GM19328 (cell line): ENCODE measurements at regions not wholly inside any gene's neighbourhood (a gene's known extent, or its start where the extent isn't known, plus 50 kb on each side); places are given as distances from the start of the nearest gene placed in this dataset.

Experiments
- ATAC-seq: cut with Tn5 transposase; IDR thresholded peaks from one replicate; pipeline ENCODE4 v1.9.1; 2021; ENCODE audit warnings: mild to moderate bottlenecking, moderate library complexity; ENCODE audit not compliant: unreplicated experiment

GRCh38 chr9:25994605-25995004 is 316.4 kb upstream of the TUSC1 start:
- ATAC-seq: no peak

DNA sequence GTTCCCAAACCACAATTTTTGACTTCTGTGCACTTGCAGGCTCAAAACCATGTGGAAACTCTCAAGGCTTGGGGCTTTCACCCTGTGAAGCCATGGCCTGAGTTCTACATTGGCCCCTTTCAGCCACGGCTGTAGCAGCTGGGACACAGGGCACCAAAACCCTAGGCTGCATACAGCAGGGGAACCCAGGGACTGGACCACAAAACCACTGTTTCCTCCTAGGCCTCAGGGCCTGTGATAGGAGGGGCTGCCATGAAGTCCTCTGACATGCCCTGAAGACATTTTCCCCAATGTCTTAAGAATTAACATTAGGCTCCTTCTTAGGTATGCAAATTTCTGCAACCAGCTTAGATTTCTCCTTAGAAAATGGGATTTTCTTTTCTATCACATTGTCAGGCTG is 312.1 kb upstream of the TUSC1 start:
- no peak for ATAC-seq

DNA sequence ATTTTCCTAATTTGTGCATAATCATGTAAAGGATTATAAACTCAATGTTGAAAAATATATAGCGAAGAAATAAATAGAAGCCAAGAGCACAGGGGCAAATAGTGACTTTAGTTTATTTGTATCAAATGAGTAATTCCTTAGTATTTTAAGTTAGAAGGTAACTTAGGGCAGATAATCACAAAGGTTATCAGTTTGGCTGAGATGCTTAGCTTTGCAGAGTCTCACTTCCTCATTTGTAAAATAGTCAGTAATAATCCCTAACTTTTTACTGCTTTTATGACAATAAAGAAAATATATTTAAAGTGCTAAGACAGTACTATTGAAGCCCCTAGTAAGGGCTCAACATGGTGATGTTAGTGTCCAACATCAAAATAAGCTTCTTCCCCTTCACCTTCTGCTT is 297.4 kb upstream of the TUSC1 start:
- ATAC-seq: no peak

GRCh38 chr9:25964239-25964638 is 286.0 kb upstream of the TUSC1 start:
- ATAC-seq: no peak

DNA sequence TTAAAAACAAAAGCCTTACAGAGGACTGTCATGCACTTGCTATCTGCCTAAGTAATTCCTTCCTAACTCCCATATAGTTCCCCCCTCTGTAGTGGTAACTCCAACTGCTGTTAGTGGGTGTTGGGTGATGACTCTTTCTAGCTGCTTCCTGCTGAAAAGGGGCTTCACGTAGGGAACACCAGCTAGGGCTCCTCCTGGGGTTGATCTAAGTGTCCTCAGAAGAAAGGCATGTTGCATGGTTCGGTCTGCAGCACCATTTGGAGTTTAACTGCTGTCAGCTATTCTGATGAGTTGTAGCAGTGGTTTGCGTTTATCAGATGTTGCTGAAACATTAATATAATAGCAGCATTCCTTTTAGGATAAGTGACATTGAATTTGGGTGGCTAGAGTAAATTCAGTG is 281.9 kb upstream of the TUSC1 start:
- ATAC-seq: no peak

DNA sequence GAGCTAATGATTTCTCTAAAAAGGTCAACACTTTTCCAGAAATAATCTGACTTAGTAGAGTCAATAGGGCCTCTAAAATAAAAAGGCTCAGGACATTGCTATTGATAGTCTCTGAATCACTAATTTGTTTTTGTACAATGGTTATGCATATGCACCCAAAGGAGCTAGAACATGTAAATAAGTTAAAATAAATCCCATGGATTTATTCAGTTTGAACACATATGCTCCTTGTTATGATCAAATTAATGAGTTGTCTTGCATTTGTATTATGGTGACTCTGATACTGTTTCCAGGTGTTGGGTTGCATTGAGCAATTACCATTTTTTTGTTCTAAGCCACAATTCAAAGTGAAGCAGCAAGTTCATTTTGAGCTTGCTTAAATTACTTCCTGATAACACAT is 276.0 kb upstream of the TUSC1 start:
- ATAC-seq: no peak

GRCh38 chr9:25948182-25948581 is 269.9 kb upstream of the TUSC1 start:
- no peak for ATAC-seq

- no peak for ATAC-seq
Observed at GRCh38 chr9:25939126-25939525, 260.9 kb upstream of the TUSC1 start.

GRCh38 chr9:25936031-25936430 is 257.8 kb upstream of the TUSC1 start:
- ATAC-seq: no peak

DNA sequence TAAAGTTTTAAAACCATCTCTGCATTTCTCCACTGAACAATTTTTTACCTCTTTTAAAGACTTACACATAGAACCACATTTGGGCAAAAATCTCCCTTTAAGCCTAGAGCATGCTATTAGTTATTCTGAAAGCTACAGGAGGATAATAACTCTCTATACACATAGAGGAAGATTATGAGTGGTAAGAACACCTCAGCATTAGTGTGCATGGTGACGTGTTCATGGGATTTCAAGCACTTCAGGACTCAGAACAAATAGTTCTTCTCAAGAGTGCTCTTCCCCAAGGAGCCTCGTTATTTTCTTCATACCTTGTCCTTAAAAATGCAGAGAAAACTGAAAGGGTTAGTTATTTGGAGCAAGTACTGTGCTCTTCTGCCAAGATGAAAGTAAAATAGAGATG is 256.9 kb upstream of the TUSC1 start:
- ATAC-seq: no peak

- no peak for ATAC-seq
Observed at GRCh38 chr9:25918761-25919160, 240.5 kb upstream of the TUSC1 start.

DNA sequence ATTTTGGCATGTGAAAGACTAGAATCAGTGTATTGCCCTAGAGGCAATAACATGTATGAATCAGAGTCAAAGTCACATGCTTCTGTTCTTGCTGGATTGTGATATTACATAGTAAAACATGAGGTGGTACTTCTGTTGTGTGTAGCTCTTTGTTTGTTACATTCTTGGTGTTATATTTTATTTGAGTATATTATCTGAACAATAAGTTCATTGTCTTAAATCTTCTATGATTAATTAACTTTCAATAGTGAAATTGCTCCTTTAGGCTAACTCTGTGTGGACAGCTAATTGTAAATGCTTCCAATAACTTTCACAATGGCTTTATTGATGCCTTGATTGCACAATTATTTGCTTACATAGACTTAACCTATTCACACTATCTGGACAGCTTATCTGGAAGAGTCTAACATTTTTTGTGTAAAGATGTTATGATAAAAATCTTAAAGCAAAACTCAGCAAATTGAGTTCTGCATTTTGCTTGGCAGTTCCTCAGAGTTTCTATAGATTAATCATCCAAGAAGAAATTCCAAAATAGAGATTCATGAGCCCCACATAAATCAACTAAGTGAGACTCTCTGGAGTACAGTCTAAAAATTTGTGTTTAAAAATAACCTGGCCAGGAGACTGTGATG is 239.6 kb upstream of the TUSC1 start:
- ATAC-seq: no peak

- ATAC-seq: no peak
Observed at GRCh38 chr9:25913806-25914205, 235.6 kb upstream of the TUSC1 start.

DNA sequence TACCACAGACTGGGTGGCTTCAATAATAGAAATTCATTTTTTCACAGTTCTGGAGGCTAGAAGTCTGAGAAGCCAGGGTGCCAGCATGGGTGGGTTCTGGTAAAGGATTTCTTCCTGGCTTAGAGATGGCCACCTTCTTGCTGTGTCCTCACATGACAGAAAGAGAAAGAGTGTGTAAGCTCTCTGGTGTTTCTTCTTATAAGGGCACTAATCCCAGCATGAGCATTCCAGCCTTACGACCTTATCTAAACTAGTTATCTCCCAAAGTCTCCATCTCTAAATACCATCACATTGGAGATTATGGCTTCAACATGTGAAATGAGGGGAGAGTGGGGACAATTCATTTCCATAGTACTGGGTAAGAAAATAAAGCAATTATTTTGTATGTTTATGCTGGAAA is 226.5 kb upstream of the TUSC1 start:
- ATAC-seq: no peak

DNA sequence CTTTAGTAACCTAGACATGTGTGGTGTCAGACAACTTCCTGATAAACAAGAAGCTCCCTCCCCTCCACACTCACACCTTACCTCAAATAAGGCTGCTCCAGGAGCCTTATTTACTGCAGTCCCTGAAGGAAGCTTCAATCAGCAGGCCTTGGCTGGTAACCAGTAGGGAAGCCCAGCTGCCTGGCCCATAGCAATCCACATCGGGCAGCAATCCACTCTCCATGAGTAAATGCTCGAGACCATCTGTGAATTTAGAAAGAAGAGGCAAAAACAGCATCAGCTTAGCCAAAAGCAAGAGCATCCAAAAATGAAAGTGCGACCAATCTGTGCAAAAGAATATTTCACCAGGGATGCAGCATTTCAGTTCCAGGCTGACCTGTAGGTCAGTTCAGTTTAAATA is 213.3 kb upstream of the TUSC1 start:
- no peak for ATAC-seq

DNA sequence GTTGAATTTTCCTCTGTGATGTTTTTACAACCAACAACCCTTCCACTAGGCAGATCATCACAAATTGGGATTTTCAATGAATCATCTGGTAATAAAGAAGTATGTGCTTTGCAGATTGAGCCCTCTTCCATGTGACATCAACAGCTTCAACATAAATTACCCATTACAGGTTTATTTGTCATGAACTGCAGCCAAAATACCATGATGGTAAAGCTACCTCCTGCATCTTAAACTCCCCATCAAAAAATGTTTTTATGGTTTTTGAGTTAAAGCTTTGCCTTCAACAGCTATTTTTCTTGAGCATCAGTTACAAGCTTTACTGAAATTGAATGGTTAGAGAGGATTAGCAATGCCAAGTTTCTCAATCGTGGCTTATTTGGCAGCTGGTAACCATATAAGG is 211.4 kb upstream of the TUSC1 start:
- no peak for ATAC-seq

DNA sequence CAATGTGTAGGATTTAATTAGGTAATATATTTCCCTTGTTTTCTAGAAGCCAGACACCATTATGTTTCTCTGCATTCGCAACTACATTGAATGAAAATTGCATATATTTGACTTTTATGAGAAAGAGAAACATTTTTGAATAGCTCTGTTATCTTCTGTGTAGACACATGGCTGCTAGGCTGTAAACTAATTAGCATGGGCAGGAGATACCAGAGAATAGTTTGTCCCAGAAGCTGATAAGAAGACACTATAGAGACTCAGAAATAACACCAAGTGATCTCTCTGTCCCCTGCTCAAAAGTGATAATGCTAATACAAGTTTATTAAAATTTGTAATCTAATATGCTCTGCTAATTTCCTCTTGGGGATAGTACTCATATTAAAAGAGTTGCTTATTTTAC is 198.0 kb upstream of the TUSC1 start:
- ATAC-seq: no peak

- no peak for ATAC-seq
Observed at GRCh38 chr9:25864509-25864908, 186.3 kb upstream of the TUSC1 start.

- no peak for ATAC-seq
Observed at GRCh38 chr9:25861421-25861820, 183.2 kb upstream of the TUSC1 start.

DNA sequence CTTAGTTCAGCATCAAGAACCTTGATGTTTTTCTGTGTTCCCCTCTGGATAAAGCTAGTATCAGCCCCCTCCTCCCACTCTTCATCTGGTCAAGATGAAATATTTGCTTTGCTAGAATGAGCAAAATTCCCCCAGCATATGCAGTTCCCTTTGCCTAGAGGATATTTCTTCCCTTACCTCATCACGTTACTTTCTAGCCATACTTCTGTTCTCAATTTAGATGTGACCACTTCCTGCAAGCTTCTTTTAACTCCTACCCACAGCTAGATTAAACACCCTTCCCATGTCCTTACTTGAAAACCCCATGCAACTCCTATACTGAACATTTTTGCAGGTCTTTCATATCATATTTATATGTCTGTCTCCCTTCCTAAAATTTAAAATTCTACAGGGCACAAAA is 178.9 kb upstream of the TUSC1 start:
- ATAC-seq: no peak

DNA sequence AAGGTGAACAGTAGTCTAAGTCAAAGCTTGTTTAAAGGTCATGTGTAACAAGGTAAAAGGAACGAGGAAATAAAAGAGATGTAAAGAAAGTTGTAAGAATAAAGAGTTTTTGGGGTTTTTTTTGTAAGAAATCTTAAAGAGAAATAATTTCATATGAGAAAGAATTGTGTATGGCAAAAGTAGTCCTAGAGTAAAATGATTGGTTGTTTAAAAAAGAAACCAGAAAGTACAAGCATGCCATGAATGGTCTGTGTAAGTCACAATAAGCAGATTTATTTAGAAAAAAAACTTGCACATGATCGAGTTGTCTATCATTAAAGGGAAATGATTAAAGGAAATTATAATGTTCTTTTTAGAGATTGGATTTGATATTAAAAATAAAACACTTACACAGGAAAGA is 172.6 kb upstream of the TUSC1 start:
- no peak for ATAC-seq

DNA sequence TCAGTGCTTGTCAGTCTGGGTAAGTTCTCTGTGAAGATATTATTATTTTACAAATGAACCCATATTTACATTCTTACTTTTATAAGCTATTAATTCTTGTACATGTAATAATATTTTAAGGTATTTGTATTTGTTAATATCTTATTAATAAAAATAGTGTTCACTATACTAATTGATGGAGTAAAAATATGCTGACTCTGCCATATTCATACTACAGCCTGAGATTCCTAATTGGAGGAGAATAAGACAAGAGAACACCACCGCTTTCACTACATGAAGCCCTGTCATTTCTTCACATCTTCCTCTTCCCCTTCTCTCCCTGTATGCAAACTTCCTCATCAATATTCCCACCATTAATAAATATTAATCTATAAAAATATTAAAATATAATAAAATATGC is 167.6 kb upstream of the TUSC1 start:
- ATAC-seq: no peak

GRCh38 chr9:25830381-25830780 is 152.1 kb upstream of the TUSC1 start:
- ATAC-seq: no peak

- no peak for ATAC-seq
Observed at GRCh38 chr9:25827626-25828025, 149.4 kb upstream of the TUSC1 start.
